Activated CD4-positive, alpha-beta T cell treated with anti-CD3 and anti-CD28 coated beads, Interleukin-10, Interleukin-2, amounts not matched to agents 100 ng/mL and 50 ng/mL, durations not matched to agents 16 hours and 8 hours (primary cell): ENCODE measurements at regions not wholly inside any gene's neighbourhood (a gene's known extent, or its start where the extent isn't known, plus 50 kb on each side); places are given as distances from the start of the nearest gene placed in this dataset.
"Not testable (repeated sequence)": the region's sequence is repeated elsewhere in the genome, so short reads cannot be mapped to it uniquely, and the experiment has no call there.

Source experiments
- DNase-seq: peaks from one replicate; pipeline ENCODE4 v3.0.0-alpha.2; 2020

DNA sequence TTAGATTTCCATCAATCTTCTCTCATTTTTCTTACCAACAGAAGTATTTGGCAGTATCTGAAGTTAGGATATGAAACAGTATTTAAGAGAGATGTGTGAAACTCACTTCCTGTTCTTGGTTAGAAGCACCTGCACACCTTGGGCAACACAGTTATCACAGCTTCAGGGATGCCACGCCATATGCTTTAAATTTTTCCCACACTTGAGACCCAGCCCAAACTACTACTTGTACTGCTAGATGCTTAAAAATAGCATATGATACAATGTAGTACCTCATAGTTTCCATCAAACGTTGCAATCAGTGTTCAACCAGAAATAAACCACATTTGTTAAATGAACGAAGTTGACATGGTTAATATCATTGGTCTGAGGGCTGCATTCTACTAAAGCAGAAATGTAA is 725.1 kb upstream of the FRG1 start:
- no peak for DNase-seq

DNA sequence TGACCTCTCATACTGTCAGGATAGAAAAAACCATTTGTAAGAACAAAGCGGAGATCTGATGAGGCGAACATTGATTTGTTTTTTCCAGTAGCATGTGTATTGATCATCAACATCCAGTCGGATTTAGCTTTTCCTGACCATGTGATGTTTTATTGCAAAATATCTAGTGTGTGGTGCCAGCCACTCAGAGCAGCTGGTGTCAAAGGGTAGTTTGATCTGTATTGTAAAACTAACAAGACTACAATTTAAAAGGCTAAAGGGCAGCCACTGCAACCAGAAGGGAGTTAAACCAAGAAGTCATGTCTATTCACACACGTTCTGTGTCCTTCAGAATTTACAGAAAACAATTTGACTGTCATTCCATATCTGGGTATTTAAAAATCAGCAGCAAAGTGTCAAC is 719.0 kb upstream of the FRG1 start:
- no peak for DNase-seq

GRCh38 chr4:189228726-189229125 is 711.9 kb upstream of the FRG1 start:
- DNase-seq = no peak

- DNase-seq = no peak
These were observed 708.4 kb upstream of the FRG1 start for GRCh38 chr4:189232274-189232673.

DNA sequence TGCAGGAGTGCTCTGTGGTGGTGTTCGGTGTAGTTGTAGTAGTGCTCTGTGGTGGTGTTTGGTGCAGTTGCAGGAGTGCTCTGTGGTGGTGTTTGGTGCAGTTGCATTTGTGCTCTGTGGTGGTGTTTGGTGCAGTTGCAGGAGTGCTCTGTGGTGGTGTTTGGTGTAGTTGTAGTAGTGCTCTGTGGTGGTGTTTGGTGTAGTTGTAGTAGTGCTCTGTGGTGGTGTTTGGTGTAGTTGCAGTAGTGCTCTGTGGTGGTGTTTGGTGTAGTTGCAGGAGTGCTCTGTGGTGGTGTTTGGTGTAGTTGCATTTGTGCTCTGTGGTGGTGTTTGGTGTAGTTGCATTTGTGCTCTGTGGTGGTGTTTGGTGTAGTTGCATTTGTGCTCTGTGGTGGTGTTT is 706.9 kb upstream of the FRG1 start:
- peak; percentile 7 for DNase-seq

- peak; percentile 1 for DNase-seq
These were observed 705.7 kb upstream of the FRG1 start for GRCh38 chr4:189234948-189235347.

GRCh38 chr4:189235599-189235998 is 705.1 kb upstream of the FRG1 start:
- DNase-seq = no peak

GRCh38 chr4:189236321-189236720 is 704.4 kb upstream of the FRG1 start:
- not testable (repeated sequence) for DNase-seq

GRCh38 chr4:189237340-189237739 is 703.3 kb upstream of the FRG1 start:
- DNase-seq = no peak

GRCh38 chr4:189255636-189256035 is 685.0 kb upstream of the FRG1 start:
- no peak for DNase-seq

GRCh38 chr4:189261475-189261874 is 679.2 kb upstream of the FRG1 start:
- no peak for DNase-seq

DNA sequence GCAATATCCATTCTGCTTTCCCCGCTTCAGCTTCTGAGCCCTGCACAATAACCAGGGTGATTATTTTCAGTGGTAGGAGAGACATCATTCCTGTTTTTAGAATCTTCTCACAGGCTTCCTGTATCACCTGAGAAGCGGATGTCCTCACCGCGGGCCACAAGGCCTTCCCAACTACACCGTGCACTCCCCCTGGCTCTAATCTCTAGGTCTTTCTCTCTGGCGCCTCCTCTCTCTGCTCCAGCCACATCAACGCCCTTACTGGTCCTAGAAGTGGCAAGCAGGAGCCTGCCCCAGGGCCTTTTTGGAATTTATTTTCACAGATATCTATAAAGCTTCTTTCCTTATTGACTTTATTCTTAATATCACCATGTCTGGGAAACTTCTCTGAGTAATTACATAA is 675.2 kb upstream of the FRG1 start:
- DNase-seq = no peak

DNA sequence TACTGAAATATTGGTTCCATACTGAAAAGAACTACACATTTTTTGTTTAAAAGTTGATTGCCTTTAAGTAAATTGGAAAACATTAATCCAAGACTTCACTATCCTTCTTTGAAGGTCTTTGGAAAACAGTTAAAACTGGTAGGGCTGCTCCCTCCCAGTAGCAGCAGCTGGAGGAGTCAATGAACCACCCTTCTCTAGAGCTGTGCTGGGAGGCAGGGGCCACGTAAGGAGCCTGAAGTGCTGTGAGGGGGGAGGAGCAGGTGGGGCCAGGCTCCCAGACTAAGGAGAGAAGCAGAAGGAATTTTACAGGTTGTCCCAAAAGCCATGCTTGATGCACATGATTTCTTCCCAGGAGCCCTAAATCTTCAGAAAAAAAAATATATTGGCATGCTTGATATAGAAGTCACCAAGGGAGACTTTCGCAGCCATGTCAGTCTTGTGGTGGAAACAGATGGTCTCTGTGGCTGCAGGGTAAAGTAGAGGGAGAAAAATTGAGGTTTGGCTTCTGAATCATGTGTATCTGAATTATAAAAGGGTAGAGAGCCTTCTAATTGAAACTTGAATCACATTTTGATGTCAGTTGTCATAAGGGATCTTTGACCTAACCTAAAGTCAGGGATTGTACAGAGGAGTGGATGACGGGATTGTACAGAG is 673.2 kb upstream of the FRG1 start:
- no peak for DNase-seq

GRCh38 chr4:189278597-189279165 is 662.0 kb upstream of the FRG1 start:
- DNase-seq = no peak

GRCh38 chr4:189279188-189279587 is 661.5 kb upstream of the FRG1 start:
- DNase-seq = no peak

DNA sequence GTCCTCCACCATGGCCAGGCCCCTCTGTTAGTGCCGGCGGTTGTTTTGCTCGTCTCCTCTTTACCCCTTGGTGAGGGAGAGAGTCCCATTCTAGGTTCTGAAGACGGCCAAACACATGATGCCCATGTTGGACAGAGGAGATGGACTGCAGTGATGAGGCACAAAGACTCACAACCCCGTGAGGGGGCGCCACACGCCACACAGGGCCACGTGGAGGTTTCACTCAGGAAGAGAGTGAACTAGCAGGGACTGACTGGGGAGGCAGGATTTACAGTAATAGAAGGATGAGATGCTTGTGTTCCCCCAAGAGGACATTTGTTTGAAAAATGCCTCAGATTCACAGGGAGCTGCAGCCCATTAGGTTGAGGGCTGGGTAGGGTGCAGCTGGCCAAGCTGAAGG is 655.3 kb upstream of the FRG1 start:
- DNase-seq = no peak

DNA sequence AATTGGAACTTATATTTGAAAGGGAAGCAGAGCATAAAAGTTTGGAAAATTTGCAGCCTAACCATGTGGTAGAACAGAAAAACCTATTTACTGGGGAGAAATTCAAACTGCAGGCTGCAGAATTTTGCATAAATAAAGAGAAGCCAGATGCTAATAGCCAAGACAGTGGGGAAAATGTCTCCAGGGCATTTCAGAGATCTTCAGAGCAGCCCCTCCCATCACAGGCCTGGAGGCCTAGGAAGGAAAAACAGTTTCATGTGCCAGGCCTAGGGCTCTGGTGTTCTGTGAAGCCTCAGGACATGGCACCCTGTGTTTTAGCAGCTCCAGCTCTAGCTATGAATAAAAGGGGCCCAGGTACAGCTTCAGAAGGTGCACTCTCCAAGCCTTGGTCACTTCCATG is 648.7 kb upstream of the FRG1 start:
- no peak for DNase-seq

GRCh38 chr4:189293459-189293858 is 647.2 kb upstream of the FRG1 start:
- DNase-seq = no peak

- DNase-seq = no peak
These were observed 646.1 kb upstream of the FRG1 start for GRCh38 chr4:189294574-189294973.

GRCh38 chr4:189299706-189300105 is 641.0 kb upstream of the FRG1 start:
- no peak for DNase-seq

DNA sequence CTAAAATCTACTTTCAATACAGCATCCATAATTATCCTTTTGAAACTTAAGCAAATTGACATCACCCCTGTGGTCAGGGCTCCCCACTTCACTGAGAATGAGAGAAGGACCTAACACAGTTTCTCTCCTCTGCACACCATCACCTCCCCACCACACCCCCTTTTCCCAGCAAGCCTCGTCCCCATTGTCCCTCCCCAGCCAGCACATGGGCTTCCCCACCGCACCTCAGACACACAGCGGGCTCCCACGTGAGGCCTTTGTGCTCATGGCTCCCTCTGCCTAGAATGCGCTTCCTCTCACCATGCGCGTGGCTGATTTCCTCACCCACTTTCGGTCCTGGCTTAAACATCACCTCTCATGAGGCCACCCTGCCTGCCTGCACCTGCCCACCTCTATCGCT is 639.0 kb upstream of the FRG1 start:
- DNase-seq = no peak

DNA sequence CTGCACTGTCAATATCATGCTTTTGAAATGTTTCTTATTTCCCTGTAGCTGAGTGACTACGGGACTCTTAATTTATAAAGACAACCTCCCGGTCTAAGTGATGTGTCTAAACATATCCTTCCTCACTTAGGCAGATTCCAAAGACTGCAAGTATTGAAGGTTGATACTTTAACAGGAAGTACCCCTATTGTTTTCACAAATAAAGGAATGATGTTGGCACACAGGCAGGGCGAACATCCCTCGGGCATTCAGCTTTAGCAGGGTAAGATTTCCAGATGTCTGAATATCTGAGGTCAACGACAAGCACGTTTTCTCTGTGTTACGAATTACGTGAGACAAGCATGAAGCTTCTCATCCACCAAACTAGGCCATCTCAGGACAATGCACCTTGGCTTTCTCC is 638.0 kb upstream of the FRG1 start:
- DNase-seq = no peak

- DNase-seq = no peak
These were observed 636.5 kb upstream of the FRG1 start for GRCh38 chr4:189304167-189304566.

- no peak for DNase-seq
These were observed 635.9 kb upstream of the FRG1 start for GRCh38 chr4:189304809-189305208.

DNA sequence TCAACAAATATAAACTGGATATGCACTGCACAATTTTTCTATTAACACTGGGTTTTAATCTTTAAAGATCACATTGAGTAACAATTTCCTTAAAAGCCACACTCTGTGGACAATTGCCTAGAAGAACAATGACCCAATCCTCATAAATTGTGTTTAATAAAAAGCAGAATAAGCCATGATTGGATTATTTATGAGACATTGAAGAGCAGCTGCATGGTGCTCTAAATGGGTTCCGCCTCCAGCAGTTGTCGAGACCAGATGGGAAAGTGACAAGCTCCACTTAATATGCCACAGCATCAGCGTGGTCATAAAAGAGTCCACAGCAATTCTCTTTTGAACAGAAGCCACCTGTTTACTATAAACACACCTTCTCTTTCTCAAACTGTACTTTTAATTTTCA is 635.2 kb upstream of the FRG1 start:
- no peak for DNase-seq
